ENCODE measurements at regions not wholly inside any gene's neighbourhood (a gene's known extent, or its start where the extent isn't known, plus 50 kb on each side); places are given as distances from the start of the nearest gene placed in this dataset.

GRCh38 chr16:73912850-73913249 is 383.8 kb upstream of the PSMD7 start:
- TF ChIP-seq CTCF (conservative IDR thresholded peaks at IDR 0.05) (no peak), ZFX (IDR thresholded peaks at IDR 0.05) (no peak)

All from C4-2B (cell line).